ENCODE measurements at regions not wholly inside any gene's neighbourhood (a gene's known extent, or its start where the extent isn't known, plus 50 kb on each side); places are given as distances from the start of the nearest gene placed in this dataset.
A peak's percentile ranks its signal among the peaks of the same experiment; 100 is the strongest.

DNA sequence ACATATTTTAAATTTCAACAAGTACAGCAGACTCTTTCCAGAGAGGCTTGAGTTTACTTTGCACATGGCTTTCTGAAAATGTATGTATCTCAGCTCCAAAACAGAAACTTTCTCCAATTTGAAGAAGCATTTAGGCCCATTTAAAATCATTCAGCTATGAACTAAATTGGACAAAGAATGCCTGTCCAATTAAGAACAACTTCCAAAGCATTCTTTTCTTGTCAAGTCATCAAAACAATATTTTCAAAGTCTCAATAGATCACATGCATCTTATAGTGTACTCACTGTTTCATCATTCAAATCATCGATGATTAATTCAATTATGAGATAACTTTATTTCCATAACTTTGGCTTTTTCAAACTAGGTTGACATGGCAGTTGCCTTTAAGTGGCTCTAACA is 95.2 kb downstream of the KBTBD8 start:
- Histone ChIP-seq H3K4me1 (replicated peaks in 1 of 2; ENCODE audit: control insufficient read depth in 2 of 2, insufficient read depth in 2 of 2, low read length in 2 of 2) (no peaks in the 10 kb centered on the region), H3K4me2 (ENCODE audit: insufficient read depth, low read length) (no peak overlapping the region), H3K9ac (ENCODE audit: insufficient read depth in 1 of 2, low read depth in 2 of 2, low read length in 2 of 2) (no peak overlapping the region), H3K27me3 (ENCODE audit: control insufficient read depth in 2 of 2, insufficient read depth in 2 of 2, low read length in 2 of 2) (no peaks in the 10 kb centered on the region; a peak in 1 of 5 replicates), H3K27ac (ENCODE audit: extremely low read depth, low read depth, low read length) (no peak overlapping the region), H3K9me1 (ENCODE audit: control insufficient read depth, insufficient read depth, low read length) (no peaks in the 10 kb centered on the region), H3K36me3 (ENCODE audit: control insufficient read depth, insufficient read depth, low read length) (no peaks in the 10 kb centered on the region), H3K4me3 (no peak overlapping the region), H2AFZ (ENCODE audit: low read depth, low read length) (no peak overlapping the region), H4K20me1 (replicated peaks; ENCODE audit: control insufficient read depth, insufficient read depth, low read length) (no peaks in the 10 kb centered on the region), H3K9me3 (replicated peaks; ENCODE audit: control insufficient read depth, insufficient read depth, low read depth, low read length) (no peaks in the 10 kb centered on the region), H3K79me2 (ENCODE audit: control insufficient read depth, insufficient read depth, low read length) (no peaks in the 10 kb centered on the region)
- 0 out of 2 replicates have a peak, but pooled peaks have one; percentile 9 for TF ChIP-seq MAFG (tag; conservative IDR thresholded peaks at IDR 0.05)
- TF ChIP-seq, protein P1, sequence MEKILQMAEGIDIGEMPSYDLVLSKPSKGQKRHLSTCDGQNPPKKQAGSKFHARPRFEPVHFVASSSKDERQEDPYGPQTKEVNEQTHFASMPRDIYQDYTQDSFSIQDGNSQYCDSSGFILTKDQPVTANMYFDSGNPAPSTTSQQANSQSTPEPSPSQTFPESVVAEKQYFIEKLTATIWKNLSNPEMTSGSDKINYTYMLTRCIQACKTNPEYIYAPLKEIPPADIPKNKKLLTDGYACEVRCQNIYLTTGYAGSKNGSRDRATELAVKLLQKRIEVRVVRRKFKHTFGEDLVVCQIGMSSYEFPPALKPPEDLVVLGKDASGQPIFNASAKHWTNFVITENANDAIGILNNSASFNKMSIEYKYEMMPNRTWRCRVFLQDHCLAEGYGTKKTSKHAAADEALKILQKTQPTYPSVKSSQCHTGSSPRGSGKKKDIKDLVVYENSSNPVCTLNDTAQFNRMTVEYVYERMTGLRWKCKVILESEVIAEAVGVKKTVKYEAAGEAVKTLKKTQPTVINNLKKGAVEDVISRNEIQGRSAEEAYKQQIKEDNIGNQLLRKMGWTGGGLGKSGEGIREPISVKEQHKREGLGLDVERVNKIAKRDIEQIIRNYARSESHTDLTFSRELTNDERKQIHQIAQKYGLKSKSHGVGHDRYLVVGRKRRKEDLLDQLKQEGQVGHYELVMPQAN (IDR thresholded peaks at IDR 0.05; ENCODE audit: borderline replicate concordance) = no peak
- no peak for TF ChIP-seq ZNF785 (CRISPR knock-in tag; IDR thresholded peaks at IDR 0.05)
- no peak for TF ChIP-seq OTX1 (CRISPR knock-in tag; IDR thresholded peaks at IDR 0.05)
- DNase-seq (ENCODE audit: extremely low read depth in 1 of 4, low spot score in 3 of 4) (no peak), FAIRE-seq (no peak), ATAC-seq (no peak)
- no TSS peak for BruUV-seq (replicated peaks)
- intact Hi-C loops (cut with micrococcal nuclease) (no loop called here), in situ Hi-C loops (cut with MboI) (no loop called here)
- CTCF ChIA-PET (ENCODE audit: low intra/inter-chr PET ratio) = no interaction called here
- POLR2A ChIA-PET = no interaction called here
- WGBS (ENCODE audit: insufficient coverage, low coverage, missing lambda C conversion rate) = 0% methylated on average over 1 of the region's 1 CpG

DNA sequence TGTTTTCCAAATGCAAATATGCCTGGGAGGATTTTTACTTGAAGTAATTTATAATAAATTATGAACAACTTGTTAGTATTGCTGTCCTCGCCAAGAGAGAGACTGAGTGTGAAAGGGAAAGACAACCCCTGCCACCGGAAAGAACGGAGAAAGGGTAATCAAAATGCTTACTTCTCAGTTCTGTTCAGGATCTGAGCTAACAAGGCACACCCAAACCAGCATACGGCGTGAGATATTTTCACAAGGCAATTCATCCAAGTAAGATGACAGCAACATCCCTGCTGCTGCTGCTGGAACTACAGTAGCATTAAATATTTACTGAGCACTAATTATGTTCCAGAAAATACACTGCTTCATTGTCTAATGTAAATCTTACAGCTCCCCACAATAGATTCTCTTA is 96.1 kb downstream of the KBTBD8 start:
- CTCF ChIA-PET (ENCODE audit: low intra/inter-chr PET ratio) = no interaction called here

More for the DNA sequence above, 96.1 kb downstream of the KBTBD8 start:
- BruUV-seq (replicated peaks) = no TSS peak
- no peak for FAIRE-seq
- Histone ChIP-seq H3K9ac (ENCODE audit: insufficient read depth in 1 of 2, low read depth in 2 of 2, low read length in 2 of 2) (no peak overlapping the region), H3K36me3 (ENCODE audit: control insufficient read depth, insufficient read depth, low read length) (no peaks in the 10 kb centered on the region), H2AFZ (ENCODE audit: low read depth, low read length) (no peak overlapping the region), H3K9me1 (ENCODE audit: control insufficient read depth, insufficient read depth, low read length) (no peaks in the 10 kb centered on the region), H3K4me1 (replicated peaks in 1 of 2; ENCODE audit: control insufficient read depth in 2 of 2, insufficient read depth in 2 of 2, low read length in 2 of 2) (no peaks in the 10 kb centered on the region), H3K79me2 (ENCODE audit: control insufficient read depth, insufficient read depth, low read length) (no peaks in the 10 kb centered on the region), H3K9me3 (replicated peaks; ENCODE audit: control insufficient read depth, insufficient read depth, low read depth, low read length) (no peaks in the 10 kb centered on the region), H4K20me1 (replicated peaks; ENCODE audit: control insufficient read depth, insufficient read depth, low read length) (no peaks in the 10 kb centered on the region), H3K27ac (ENCODE audit: extremely low read depth, low read depth, low read length) (no peak overlapping the region), H3K4me2 (ENCODE audit: insufficient read depth, low read length) (no peak overlapping the region), H3K4me3 (no peak overlapping the region), H3K27me3 (ENCODE audit: control insufficient read depth in 2 of 2, insufficient read depth in 2 of 2, low read length in 2 of 2) (no peaks in the 10 kb centered on the region; a peak in 1 of 5 replicates)
- intact Hi-C loops (cut with micrococcal nuclease) (no loop called here), in situ Hi-C loops (cut with MboI) (no loop called here)
- POLR2A ChIA-PET = no interaction called here
- no peak for ATAC-seq
- DNase-seq (ENCODE audit: extremely low read depth in 1 of 4, low spot score in 3 of 4) = no peak
- 0% methylated on average over 5 of the region's 5 CpGs for WGBS (ENCODE audit: insufficient coverage, low coverage, missing lambda C conversion rate)
- TF ChIP-seq HNRNPH1 (optimal IDR thresholded peaks at IDR 0.05; ENCODE audit: low read depth, low read length) = no peak
- TF ChIP-seq, protein P2, sequence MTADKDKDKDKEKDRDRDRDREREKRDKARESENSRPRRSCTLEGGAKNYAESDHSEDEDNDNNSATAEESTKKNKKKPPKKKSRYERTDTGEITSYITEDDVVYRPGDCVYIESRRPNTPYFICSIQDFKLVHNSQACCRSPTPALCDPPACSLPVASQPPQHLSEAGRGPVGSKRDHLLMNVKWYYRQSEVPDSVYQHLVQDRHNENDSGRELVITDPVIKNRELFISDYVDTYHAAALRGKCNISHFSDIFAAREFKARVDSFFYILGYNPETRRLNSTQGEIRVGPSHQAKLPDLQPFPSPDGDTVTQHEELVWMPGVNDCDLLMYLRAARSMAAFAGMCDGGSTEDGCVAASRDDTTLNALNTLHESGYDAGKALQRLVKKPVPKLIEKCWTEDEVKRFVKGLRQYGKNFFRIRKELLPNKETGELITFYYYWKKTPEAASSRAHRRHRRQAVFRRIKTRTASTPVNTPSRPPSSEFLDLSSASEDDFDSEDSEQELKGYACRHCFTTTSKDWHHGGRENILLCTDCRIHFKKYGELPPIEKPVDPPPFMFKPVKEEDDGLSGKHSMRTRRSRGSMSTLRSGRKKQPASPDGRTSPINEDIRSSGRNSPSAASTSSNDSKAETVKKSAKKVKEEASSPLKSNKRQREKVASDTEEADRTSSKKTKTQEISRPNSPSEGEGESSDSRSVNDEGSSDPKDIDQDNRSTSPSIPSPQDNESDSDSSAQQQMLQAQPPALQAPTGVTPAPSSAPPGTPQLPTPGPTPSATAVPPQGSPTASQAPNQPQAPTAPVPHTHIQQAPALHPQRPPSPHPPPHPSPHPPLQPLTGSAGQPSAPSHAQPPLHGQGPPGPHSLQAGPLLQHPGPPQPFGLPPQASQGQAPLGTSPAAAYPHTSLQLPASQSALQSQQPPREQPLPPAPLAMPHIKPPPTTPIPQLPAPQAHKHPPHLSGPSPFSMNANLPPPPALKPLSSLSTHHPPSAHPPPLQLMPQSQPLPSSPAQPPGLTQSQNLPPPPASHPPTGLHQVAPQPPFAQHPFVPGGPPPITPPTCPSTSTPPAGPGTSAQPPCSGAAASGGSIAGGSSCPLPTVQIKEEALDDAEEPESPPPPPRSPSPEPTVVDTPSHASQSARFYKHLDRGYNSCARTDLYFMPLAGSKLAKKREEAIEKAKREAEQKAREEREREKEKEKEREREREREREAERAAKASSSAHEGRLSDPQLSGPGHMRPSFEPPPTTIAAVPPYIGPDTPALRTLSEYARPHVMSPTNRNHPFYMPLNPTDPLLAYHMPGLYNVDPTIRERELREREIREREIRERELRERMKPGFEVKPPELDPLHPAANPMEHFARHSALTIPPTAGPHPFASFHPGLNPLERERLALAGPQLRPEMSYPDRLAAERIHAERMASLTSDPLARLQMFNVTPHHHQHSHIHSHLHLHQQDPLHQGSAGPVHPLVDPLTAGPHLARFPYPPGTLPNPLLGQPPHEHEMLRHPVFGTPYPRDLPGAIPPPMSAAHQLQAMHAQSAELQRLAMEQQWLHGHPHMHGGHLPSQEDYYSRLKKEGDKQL (CRISPR knock-in tag; IDR thresholded peaks at IDR 0.05; ENCODE audit: borderline replicate concordance) = no peak
- TF ChIP-seq ZBTB7A (IDR thresholded peaks at IDR 0.05; ENCODE audit: borderline replicate concordance, control insufficient read depth, low read depth, low read length) = no peak
- TF ChIP-seq FOXK1 (CRISPR knock-in tag; IDR thresholded peaks at IDR 0.05; ENCODE audit: borderline replicate concordance) = no peak
- no peak for TF ChIP-seq ZNF282 (CRISPR knock-in tag; IDR thresholded peaks at IDR 0.05)
- no peak for TF ChIP-seq CXXC5 (CRISPR knock-in tag; IDR thresholded peaks at IDR 0.05)
